ENCODE measurements at regions not wholly inside any gene's neighbourhood (a gene's known extent, or its start where the extent isn't known, plus 50 kb on each side); places are given as distances from the start of the nearest gene placed in this dataset.

DNA sequence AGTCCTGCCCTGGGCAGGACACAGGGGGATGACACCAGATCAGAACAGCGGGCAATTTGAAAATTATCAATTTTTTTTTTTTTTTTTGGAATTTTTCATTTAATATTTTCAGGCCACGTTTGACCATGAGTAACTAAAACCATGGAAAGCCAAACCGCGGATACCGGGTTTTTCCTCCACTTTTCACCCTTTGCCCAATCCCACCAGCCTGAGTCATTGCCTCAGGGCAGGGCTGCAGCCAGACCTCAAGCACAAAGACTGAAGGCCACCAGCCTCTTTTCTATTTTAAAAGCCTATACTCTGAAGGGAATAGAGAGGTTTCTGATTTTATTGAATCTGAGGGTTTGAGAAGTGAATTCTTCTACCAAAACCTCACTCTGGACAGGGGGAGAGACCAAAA lies 381.1 kb downstream of the IRS1 start:
- DNase-seq (ENCODE audit: extremely low read depth, low read depth) = no peak
- no peak overlapping the region for H3K4me3 ChIP-seq (replicated peaks; ENCODE audit: low read depth, low read length)
- TF ChIP-seq CTCF (IDR thresholded peaks at IDR 0.05; ENCODE audit: low read depth, low read length, missing control alignments) = no peak

GRCh38 chr2:226414335-226414734 lies 385.3 kb downstream of the IRS1 start:
- no peak for DNase-seq (ENCODE audit: extremely low read depth, low read depth)

DNA sequence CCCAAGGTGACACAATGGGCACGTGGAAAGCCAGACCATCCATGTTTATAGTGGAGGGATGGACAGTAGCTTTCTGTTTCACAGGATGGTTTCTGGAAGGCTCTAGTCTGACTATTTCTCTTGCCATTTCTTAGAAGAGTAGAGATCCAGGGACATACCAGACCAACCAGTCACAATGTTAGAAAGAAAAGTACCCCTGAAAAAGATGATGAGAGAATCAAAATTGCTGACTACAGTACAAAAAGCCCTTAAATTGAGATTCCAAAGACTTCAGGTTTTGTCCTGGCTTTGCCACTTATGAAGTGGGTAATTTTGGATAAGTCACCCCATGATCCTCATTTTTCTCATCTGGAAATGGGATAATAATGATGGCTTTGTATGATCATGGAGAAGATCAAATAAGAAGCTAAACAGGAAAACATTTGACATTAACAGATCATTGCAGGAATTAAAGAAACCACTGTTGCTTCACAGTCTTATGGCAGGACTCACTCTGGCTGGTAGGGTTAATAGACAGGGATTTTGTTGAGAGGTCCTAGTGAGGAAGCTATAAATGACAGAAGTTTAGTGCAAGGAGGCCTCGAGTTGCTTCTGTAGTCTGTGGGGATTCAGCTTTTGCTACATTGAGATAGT lies 386.0 kb downstream of the IRS1 start:
- TF ChIP-seq CTCF (IDR thresholded peaks at IDR 0.05; ENCODE audit: low read depth, low read length, missing control alignments) = no peak
- DNase-seq (ENCODE audit: extremely low read depth, low read depth) = no peak
- H3K4me3 ChIP-seq (replicated peaks; ENCODE audit: low read depth, low read length) = no peak overlapping the region

More at GRCh38 chr2:226414335-226414734, 385.3 kb downstream of the IRS1 start:
- no peak for TF ChIP-seq CTCF (IDR thresholded peaks at IDR 0.05; ENCODE audit: low read depth, low read length, missing control alignments)
- H3K4me3 ChIP-seq (replicated peaks; ENCODE audit: low read depth, low read length) = no peak overlapping the region

DNA sequence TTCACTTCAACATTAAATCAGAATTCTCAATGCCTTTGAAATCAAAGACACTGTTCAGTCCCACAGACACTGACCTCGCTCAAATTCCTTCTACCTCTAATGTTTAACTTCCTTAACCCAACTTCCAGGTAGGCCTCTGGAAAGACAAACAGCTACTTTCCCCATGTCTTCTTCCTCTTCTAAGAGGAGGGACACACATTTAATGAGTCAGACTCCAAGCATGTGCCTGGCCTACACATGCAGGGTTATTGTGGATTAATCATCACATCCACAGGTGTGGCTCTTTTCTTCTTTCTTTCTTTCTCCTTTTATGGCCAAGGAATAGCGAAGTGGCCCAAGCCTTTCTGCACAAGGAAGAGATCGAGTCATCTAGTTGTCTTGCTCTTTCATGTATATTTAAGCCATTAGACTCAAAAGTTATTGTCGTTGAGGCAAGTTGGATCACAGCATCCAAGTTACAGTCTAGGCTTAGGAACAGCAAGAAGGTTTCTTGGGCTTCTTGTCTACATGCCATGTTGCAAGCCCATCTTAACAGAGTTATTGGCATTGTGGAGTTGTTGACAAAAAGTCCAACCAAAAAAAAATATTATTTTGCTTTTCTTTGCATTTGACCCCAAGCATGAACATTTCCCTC lies 387.8 kb downstream of the IRS1 start:
- DNase-seq (ENCODE audit: extremely low read depth, low read depth) = peak; percentile 61
- H3K4me3 ChIP-seq (replicated peaks; ENCODE audit: low read depth, low read length) = no peak overlapping the region
- TF ChIP-seq CTCF (IDR thresholded peaks at IDR 0.05; ENCODE audit: low read depth, low read length, missing control alignments) = no peak

DNA sequence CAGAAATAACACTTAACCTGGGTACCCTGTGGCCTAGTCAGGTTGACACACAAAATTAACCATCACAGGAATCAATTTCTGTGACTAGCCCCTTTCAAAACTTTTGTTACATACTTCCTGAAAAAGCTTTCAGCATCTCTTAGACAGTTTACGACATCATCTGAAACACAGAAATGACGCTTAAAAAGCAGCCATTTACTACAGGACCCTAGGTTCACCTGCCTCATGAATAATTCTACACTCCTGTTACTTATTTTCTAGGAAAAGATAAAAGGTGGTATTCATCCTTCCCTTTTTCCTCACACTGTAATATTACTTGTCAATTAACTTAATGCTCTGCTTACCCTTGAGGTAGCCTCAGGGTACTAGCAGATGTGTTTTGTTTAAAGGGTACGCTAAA lies 388.4 kb downstream of the IRS1 start:
- no peak for DNase-seq (ENCODE audit: extremely low read depth, low read depth)
- no peak for TF ChIP-seq CTCF (IDR thresholded peaks at IDR 0.05; ENCODE audit: low read depth, low read length, missing control alignments)
- no peak overlapping the region for H3K4me3 ChIP-seq (replicated peaks; ENCODE audit: low read depth, low read length)

DNA sequence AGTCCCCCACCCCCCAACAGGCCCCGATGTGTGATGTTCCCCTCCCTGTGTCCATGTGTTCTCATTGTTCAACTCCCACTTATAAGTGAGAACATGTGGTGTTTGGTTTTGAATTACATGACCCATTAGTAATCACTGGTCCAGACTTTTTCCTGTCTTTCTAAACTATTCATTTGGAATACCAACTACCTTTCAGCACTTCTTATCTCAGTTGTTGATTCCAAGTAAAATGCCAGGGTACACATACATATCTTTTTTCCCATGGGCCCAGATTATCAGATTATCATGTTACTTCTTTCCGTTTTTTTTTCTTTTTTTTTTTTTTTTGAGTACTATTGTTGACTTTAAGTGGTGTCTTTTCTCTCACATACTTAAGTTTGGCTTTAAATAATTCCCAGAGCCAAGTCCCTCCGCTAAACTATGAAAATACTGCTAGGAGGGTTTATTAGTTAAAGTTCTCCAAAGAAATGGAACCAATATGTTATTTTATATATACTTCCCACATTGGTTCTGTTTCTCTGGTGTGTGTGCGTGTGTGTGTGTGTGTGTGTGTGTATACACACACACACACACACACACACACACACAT lies 389.3 kb downstream of the IRS1 start:
- DNase-seq (ENCODE audit: extremely low read depth, low read depth) = no peak
- no peak for TF ChIP-seq CTCF (IDR thresholded peaks at IDR 0.05; ENCODE audit: low read depth, low read length, missing control alignments)
- H3K4me3 ChIP-seq (replicated peaks; ENCODE audit: low read depth, low read length) = no peak overlapping the region

Measured in HFF-Myc (cell line).